ENCODE measurements at regions not wholly inside any gene's neighbourhood (a gene's known extent, or its start where the extent isn't known, plus 50 kb on each side); places are given as distances from the start of the nearest gene placed in this dataset.

DNA sequence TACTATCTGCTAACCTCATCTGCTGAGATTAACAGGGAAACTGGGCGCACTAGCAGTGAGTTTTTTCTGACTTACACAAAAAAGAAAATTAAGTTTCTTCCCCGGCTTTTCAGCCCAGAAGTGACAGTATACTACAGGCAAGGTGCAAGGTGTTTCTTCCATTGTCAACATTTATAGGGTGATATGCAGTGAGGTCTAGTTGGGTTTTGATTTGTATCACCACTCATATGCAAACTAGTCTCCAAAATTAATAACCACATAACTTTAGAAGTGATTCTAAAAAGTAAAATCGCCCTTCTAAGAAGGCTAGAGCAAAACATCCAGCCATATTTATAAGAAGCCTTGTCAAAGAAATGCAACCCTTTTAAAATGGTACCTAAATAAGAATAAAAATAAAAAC is 640.1 kb downstream of the ARAP2 start:
- TF ChIP-seq, protein P1, sequence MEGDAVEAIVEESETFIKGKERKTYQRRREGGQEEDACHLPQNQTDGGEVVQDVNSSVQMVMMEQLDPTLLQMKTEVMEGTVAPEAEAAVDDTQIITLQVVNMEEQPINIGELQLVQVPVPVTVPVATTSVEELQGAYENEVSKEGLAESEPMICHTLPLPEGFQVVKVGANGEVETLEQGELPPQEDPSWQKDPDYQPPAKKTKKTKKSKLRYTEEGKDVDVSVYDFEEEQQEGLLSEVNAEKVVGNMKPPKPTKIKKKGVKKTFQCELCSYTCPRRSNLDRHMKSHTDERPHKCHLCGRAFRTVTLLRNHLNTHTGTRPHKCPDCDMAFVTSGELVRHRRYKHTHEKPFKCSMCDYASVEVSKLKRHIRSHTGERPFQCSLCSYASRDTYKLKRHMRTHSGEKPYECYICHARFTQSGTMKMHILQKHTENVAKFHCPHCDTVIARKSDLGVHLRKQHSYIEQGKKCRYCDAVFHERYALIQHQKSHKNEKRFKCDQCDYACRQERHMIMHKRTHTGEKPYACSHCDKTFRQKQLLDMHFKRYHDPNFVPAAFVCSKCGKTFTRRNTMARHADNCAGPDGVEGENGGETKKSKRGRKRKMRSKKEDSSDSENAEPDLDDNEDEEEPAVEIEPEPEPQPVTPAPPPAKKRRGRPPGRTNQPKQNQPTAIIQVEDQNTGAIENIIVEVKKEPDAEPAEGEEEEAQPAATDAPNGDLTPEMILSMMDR (conservative IDR thresholded peaks at IDR 0.05 in 1 of 2, IDR thresholded peaks at IDR 0.05 in 1 of 2; ENCODE audit: low read depth in 1 of 2, low read length in 2 of 2): no peak
- TF ChIP-seq EZH2 (IDR thresholded peaks at IDR 0.05; ENCODE audit: low read length, missing control alignments): no peak

All from fibroblast of lung (primary cell).